ENCODE measurements at regions not wholly inside any gene's neighbourhood (a gene's known extent, or its start where the extent isn't known, plus 50 kb on each side); places are given as distances from the start of the nearest gene placed in this dataset.

GRCh38 chr1:213723187-213723586, 264.6 kb upstream of the PROX1 start:
- DNase-seq (ENCODE audit: low read depth, low spot score), result no peak

DNA sequence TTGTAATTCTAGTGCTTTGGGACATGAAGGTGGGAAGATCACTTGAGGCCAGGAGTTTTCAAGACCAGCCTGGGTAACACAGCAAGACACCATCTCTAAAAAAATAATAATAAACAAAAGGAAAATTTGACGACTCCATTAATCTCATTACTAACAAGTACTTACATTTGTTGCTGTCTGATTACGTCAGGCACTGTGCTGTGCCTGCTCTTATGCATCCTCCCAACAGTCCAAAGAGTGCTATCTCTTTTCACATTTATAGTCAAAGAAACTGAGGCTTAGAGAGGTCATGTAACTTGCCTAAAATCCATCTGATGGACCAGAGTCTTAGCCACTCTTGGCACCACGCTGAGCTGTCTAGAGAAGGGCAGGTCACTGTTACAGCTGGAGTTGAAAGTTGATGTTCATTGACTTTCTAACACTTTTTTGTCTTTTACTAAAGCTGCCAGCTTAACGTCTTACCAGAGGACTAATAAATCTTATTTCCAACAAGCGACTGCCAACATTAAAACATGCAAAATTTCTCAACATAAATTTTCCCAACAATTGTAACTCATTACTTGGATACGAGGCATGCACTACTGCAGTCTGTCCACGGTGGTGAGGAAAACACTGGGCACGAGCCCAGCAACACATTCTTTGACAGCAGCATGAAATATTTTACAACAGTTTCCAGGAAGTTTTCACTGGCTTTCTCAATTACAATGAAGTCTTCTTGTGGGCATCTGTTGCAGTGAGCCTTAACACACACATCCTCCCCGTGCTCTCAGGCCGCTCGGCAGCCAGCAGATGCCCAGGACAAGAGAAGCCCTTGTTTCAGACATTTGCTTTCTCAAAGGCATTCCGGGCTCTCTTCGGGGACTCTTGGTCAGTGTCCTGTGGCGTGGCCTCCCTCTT, 262.9 kb upstream of the PROX1 start:
- no peak for DNase-seq (ENCODE audit: low read depth, low spot score)

GRCh38 chr1:213727853-213728592, 259.8 kb upstream of the PROX1 start:
- DNase-seq (ENCODE audit: low read depth, low spot score), result no peak

GRCh38 chr1:213728593-213729536, 258.9 kb upstream of the PROX1 start:
- no peak for DNase-seq (ENCODE audit: low read depth, low spot score)

DNA sequence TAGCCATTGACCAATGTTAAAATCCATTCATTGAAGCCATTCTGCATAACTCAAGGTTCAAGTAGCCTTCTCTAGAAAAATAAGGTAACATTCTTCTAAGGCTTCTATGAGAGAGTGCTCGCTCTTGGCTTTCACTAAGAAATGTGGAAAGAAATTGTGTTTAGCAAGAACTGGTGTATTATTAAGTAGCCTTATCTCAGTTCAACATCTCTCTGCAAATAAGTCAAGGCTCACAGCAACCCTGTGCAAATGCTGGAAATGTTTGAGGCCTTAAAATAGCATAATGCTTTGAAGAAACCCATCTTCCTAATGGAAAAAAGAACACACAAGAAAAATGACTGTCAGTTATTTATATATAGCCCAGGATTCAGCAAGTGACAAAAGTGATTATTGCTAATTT, 254.1 kb upstream of the PROX1 start:
- no peak for DNase-seq (ENCODE audit: low read depth, low spot score)

DNA sequence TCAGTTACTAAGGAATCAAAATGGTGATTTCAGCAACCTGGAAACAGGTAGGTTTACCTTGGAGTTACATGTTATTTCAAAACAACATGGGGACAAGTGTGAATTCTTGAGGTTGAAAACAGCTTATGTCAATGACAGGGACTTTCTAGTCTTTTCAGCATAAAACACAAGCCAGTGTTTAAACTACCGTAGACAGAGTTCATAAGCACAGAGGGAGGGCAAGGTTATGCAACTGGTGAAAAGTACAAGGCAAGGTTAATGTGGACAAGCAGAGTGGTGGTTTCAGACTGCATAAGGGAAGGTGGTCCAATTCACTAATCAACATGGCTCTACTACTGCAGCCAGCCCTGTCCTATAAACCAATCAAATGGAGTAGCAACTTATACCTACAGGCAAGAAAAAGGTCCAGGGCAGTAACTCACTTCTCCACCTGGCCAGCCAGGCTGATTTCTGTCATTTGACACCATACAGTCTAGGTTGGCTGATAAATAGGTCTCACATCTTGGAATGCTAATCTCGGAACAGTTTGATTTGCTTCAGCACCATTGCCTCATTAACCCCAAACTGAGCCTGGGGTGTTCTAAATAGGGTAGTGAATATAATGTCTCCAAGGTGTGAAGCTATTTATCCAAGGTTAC, 250.3 kb upstream of the PROX1 start:
- DNase-seq (ENCODE audit: low read depth, low spot score), result no peak

DNA sequence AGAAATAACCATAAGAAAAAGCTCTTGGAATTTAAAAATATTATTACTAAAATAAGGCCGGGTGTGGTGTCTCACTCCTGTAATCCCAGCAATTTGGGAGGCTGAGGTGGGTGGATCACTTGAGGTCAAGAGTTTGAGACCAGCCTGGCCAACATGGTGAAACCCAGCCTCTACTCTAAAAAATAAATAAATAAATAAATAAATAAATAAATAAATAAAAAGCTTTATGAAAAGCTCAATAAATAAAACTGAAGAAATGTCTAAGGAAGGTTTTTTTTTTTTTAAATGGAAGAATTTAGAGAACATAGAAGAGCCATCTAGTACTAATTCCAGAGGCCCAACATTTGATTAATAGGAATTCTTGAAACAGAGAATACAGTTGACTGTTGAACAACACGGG, 249.1 kb upstream of the PROX1 start:
- DNase-seq (ENCODE audit: low read depth, low spot score), result no peak

DNA sequence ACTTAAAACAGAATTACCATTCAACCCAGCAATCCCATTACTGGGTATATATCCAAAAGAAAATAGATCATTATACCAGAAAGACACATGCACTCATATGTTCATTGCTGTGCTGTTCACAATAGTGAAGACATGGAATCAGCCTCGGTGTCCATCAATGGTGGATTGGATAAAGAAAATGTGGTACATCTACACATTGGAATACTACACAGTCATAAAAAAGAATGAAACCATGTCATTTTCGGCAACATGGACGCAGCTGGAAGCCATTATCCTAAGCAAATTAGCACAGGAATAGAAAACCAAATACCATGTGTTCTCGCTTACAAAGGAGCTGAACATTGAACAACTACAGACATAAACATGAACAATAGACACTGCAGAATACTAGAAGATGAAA, 244.8 kb upstream of the PROX1 start:
- no peak for DNase-seq (ENCODE audit: low read depth, low spot score)

DNA sequence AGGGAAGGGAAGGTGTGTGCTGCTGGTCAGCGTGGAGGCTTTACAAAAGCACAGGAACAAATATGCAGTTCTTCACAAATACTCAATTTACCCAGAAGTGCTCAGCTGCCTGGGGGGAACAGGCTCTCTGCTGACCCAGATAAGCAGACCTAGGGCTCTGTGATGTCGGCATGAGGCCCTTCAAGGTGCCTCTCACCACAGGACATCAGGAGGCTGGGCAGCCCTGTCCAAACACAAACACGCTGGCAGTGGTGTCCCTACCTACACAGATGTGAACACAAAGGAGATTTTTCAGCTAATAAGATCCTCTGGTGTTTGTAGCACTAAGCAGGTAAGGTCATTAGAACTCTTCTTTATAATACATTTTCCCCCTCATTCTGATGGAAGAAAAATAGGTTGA, 243.0 kb upstream of the PROX1 start:
- DNase-seq (ENCODE audit: low read depth, low spot score), result no peak

- no peak for DNase-seq (ENCODE audit: low read depth, low spot score)
These were observed 242.3 kb upstream of the PROX1 start for GRCh38 chr1:213745451-213745850.

- no peak for DNase-seq (ENCODE audit: low read depth, low spot score)
These were observed 238.2 kb upstream of the PROX1 start for GRCh38 chr1:213749558-213749957.

DNA sequence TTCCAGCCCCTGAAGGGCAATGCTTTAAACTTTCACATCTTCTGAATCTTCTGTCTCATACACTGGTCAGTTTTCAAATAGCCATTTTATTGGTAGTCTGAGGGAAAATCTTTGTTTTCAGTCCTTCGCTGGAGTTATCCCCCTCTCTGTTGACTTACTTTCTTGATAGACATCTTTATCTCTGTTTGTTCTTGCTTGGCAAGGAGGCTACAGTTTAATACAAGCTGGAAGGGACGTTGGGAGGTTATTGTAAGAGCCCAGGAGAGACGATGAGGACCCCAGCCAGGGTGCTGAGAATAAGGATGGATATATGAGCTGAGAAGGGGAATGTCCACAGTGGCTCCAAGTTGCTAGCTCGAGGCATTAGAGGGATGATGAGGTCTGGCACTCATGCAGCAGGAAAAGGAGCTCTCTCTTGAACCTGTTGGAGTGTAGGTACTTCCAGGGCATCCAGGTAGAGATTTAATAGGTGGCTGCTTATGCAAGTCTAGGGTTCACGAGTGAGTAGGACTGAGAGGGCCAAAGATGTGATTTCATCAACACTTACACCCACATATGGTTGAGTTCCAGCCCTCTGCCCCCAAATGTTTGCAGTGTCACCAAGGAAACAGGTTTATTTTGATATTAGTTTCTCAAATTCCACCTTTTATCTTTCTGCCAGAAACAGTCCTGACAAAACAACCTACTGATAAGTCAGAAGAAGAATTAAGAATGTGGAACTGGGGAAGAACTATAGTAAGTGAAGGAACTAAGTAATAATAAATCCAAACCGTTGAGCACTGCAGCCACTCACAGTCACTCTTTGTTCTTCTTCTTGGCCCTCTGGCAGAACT, 237.3 kb upstream of the PROX1 start:
- no peak for DNase-seq (ENCODE audit: low read depth, low spot score)

DNA sequence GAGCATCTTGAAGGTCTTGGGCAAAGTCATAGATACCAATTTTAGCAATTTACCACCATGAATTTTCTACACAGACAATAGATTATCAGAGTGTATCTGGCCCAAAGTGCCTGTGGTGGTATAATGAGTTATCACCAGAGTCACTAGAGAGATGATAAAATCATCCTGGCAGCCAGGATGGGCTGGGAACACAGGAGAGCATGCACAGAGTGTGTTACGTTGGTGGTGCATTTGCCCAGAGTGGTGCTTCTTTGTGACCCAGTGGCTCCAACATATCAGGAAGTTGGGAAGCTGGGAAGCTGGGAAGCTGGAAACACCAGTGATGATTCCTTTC, 236.7 kb upstream of the PROX1 start:
- no peak for DNase-seq (ENCODE audit: low read depth, low spot score)

- no peak for DNase-seq (ENCODE audit: low read depth, low spot score)
These were observed 228.2 kb upstream of the PROX1 start for GRCh38 chr1:213759359-213760181.

DNA sequence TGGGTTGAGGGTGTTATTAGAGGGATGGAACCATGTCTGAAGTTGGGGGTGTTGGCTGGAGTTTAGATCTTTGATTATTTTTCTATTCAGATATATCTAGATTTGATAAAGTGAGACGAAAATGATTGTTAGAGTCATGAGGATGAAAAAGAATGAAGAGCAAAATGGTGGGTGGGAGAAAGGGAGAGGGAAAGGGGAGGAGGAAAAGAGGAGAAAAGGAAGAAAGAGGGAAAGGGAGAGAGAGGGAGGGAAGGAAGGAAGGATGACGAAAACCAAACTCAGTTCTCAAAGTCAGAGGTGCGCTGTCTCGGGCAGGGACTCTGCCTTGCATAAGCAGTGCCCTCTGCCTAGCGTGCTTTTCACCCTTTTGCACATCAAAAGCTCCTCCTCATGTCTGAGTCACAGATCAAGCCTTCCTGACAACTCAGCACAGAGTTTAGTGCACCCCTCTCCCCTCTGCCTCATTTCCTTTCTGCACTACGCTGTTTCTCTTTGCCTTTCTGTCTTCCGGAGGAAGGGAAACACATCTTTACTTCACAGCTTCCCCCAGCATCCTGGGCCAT, 225.8 kb upstream of the PROX1 start:
- DNase-seq (ENCODE audit: low read depth, low spot score), result no peak

DNA sequence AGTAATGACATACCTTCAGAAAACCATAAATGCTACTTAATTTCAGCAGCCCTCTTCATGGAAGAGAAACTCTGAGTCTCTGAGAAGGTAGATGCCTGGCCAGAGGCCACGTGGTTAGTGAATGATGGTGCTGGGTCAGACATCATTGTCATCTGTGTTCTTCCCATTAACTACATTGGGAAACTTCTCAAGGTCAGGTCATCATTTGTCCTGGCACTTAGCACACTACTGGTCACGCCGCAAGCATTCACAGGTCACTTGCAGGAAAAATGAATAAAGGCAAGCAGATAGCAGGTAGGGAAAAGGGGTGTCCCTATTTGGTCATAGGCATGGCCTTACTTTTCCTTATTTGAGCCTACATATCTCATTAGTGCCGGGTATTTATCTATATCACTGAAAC, 220.1 kb upstream of the PROX1 start:
- no peak for DNase-seq (ENCODE audit: low read depth, low spot score)

DNA sequence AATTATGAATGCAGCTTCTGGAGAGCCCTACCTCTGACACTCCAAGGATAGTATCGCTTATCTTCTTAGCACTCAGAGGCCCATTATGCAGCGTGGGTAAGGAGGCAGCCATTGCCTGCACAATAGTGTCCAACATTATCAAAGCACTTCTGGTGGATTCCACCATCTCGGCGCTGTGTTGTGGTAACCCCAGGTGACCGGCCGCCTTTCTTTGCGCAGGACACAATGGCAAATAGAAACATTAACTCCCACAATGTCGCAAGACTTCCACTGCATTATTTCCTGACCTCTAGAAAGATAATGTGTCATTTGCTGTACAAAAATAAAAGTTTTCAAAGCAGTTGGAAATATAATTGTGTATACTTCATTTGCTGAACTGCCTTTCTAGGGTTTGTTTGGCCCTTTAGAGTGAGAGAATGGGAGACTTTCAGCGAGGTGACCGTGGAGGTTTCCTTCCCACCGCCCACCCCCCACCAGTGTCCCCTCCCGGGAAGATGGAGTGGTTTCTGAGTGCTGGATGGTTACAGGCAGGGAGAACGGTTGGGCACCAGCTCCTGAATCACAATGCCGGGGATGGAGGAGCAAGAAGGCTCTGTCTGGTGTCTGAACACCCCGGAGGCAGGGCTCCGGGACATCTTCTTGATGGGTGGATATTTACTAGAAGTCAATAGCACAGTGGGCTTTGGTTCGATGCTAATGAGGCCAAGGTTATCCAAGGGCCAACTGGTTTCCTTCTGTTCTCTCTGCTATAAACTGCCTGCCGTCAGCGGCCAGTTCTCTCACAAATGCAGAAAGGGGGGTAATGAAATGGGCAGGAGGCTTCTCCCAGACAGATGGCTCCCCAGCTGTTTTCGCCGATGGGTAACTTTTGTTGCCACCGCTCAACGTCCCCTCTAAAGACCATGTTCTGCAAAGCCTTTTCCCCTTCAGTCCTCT, 215.4 kb upstream of the PROX1 start:
- DNase-seq (ENCODE audit: low read depth, low spot score), result no peak

DNA sequence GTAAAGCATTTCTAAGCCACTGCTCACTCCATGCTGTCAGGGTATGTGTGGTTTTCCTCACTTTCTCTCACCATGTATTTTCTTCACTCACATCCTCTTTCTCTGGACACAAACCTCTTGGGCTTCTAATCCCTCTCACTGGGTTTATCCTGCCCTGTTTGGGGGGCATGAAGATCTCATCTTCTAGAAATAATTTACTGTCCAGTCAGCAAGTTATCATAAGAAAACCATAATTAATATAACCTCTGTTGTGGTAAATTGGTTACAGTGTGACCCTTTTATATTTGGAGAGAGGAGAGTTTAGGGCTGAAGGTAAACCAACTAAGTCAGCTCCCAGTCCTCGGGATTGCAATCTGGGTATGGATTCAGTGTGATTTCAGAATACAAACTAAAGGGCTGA, 213.8 kb upstream of the PROX1 start:
- DNase-seq (ENCODE audit: low read depth, low spot score), result no peak

Data from smooth muscle cell of the brain vasculature (primary cell).